Amniotic epithelial cell (primary cell): ENCODE measurements at regions not wholly inside any gene's neighbourhood (a gene's known extent, or its start where the extent isn't known, plus 50 kb on each side); places are given as distances from the start of the nearest gene placed in this dataset.
"Not testable (repeated sequence)": the region's sequence is repeated elsewhere in the genome, so short reads cannot be mapped to it uniquely, and the experiment has no call there.

Experiments
- DNase-seq: peaks from one replicate; pipeline ENCODE4 v3.0.0-alpha.2; 2010; ENCODE audit warnings: low read depth

DNA sequence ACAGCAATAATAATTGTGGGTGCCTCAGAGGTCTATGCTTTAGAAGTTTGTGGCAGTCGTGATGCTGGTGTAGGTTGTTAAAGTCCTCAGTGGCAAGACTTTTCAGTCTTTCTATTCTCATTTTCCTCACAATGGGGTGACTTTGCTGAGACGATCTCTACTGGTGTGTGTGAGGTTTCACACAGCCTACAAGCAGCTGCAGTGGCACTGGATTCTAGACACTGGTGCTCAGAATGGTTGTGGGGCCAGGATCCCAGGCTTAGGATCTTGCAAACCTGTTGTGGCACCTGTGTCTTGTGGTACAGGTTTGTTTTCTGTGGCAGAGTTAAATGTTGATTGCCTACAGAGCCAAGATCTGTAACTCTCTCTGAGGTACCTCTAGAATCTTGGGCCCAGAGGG is 581.2 kb downstream of the PTPRC start:
- no peak for DNase-seq

DNA sequence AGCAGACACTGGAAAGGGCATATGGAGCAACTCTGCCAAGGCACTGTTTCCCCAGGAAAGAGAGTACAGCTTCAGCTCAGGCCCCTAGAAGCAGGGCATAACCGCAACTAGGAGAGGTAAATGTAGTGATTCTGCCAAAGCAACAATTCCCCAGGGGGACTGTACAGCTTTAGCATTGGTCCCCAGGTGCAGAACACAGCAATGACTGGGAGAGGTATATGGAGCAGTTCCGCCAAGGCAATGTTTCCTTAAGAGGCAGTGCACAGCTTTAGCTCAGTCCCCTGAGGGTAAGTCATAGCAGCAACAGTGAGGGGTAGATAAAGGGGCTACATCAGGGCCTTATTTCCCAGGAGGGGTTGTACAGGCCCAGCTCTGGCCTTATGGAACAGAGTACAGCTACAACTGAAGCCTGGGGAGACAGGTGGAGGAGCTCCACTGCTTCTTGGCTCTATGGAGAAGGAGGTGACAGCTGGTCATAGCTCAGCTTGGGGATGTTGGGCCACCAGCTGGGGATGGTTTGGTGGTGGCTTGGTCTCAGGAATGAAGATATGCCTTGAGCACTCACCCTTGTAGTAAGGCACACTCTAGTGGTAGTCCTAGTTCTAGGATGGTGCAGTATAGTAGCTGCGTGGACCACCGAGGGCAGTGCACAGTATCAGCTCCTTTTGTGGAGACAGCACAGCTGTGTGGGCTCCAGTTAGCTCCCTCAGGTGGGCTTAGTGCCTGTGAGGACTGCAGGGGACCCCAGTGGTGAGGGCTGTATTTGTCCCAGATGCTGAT is 582.7 kb downstream of the PTPRC start:
- no peak for DNase-seq

DNA sequence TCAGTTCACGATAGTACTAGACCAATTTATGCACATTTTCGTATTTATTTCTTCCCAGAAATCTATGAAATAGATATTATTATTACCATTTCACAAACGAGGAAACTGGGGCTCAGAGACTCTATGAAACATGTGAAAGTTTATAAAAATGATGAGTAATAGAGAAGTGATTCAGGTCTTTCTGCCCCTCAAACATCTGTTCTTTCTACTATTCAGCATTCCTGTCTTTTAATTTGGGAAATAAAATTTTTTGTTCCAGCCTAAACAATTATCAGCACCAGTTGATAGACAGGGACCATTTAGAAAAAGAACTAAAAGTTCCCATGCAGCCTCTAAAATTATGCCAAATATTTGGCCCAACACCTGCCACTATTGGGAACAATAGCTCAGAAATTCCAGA is 585.1 kb downstream of the PTPRC start:
- DNase-seq, result no peak

DNA sequence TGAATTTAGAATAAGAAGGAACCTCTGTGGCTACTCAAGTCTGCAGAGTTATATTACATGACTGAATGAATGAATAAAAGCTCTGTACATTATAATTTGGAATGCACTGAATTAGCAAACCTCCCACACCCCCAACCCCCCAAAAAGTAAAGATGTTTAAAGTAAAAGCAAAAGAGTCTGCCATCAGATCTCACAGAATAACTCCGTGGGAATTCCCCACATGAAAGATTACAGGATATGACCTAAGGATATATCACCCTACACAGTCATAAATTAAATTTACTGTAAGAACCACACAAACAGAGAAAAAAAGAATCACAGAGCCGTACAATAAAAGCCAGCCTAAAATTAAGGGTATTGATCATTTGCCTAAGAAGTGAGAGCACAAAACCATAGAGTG is 587.3 kb downstream of the PTPRC start:
- peak; percentile 52 for DNase-seq

DNA sequence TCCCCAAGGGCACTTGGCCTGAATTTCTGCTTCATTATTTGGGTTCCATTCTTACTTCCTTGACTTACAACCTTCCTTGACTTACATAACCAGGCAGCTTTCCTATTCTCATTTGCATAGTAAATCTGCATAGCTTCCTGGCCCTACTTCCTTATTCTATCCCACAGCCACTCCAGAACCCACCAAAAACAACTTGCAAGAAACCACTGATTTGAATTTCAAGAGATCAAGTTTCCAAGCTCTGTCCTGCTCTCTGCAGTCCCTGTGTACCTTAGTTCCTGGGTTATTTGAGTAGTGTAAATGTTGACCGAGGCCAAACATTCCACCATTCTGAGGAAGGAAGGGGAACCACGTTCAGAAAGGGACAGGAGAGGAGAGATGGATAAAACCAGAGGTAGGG is 603.3 kb downstream of the PTPRC start:
- no peak for DNase-seq

DNA sequence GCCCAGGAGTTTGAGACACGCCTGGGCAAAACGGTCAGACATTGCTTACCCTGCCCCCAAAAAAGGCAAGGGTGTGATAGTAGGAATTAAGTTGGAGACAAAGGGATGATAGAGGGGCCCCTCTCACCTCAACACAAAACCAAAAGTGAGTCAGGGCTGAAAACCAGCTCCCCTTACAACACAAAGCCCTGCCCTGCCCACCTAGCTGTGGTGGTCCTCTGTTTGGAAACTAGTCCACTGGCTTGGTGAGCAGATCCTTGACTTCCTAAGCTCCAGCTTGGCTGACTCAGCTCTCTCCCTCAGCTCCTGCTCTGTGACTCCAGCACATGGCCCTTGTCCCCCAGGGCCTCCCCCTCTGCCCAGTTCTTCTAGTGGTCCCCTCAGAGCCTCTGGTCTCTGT is 603.8 kb downstream of the PTPRC start:
- DNase-seq, result no peak

DNA sequence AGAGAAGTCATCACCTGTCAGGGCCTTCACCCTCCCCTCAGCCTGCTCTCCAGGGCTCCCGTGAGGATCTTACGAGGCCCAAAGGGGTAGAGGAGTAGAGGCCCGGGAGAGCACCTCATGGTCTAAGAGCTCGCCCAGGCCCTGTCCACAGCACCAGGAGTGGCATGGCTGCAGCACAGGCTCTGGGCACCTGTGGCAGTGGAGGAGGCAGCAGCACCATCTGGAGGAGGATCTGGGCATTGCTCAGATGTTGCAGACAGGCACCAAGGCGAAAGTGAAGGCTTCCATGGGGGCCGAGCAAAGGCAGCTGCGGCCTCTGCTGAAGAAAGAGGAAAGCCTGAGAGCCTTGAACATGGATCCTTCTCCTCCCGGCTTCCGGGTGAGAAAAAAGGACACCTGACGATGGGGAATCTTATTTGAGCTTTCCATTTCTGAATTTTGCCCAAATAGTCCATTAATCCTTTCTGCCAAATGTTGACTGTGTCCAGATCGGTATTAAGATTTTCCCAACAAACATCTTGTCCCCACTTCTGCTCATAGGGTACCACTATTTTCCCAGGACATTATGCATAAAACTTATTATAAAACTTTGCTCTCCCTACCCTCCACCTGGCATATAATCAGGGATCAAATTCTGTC is 604.7 kb downstream of the PTPRC start:
- peak; percentile 54 for DNase-seq

DNA sequence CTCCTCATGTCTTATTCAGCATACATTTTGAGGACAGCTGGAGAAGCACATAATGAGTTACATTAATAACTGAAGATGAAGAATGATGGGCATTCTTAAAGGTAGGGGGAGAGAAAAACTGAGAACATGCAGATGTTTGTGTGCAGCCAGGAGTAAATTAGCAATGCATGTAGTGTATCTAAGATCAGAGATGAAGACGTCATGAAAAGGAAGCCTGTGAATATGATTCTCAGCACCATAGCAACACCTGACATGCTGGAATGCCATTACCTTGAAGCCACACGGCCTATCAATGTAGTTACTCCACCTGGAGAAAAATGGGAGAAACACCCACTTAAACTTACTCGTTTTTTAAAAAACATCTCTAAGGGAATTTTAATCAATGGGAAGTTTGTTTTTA is 607.1 kb downstream of the PTPRC start:
- DNase-seq, result no peak

DNA sequence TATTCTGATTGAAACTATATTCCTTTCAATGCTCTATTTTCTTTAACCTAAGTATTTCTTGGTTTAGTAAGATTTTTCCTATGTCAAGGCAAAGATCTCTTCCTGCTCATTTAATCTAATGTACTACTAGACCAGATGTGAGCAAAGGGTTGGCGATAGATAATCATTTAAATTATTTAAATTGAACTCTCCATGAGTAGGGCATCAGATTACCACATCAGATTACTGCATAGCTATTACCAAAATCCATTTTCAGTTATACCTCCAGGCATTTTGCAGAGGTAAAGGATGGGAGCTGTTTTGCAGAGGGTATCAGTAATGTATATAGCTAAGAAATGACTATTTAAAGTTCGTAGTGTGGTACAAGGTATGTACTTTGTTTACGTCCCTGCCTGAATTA is 607.9 kb downstream of the PTPRC start:
- no peak for DNase-seq

DNA sequence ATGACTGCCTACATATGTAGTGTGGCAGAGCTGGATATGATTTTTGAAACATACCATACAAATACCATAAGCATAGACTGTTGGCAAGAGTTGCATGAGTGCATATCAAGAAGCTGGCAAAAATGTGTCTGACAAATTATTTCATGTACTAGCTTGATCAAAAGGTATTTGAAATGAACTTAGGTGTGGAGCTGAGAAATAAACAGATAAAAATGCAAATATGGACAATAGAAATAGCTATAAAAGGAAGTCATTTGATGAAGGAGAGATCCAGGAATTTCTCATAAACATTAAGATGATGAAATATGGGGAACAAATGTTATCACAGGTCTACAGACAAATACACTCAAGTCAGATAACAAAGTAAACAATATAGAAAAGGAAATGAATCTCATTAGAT is 609.1 kb downstream of the PTPRC start:
- no peak for DNase-seq

DNA sequence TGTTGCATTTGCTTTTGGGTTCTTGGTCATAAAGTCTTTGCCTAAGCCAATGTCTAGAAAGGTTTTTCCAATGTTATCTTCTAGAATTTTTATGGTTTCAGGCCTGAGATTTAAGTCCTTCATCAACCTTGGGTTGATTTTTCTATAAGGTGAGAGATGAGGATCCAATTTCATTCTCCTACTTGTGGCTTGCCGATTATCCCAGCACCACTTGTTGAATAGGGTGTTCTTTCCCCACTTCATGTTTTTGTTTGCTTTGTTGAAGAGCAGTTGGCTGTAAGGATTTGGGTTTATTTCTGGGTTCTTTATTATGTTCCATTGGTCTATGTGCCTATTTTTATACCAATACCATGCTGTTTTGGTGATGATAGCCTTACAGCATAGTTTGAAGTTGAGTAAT is 615.2 kb downstream of the PTPRC start:
- not testable (repeated sequence) for DNase-seq

DNA sequence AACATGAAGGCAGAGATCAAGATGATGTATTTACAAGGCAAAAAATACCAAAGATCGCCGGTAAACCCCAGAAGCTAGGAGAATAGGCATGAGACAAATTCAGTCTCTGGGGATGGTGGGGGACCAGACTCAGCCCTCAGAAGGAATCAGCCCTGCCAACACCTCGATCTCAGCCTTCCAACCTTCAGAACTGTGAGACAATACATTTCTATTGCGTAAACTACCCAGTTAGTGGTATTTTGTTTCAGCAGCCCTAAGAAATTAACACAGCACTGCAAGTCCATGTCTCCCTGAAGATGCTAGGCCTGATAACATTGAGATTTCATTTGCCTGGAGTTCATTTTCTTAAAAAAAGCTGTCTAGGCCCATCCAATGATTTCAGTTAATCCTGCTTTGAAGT is 622.5 kb downstream of the PTPRC start:
- DNase-seq, result no peak

DNA sequence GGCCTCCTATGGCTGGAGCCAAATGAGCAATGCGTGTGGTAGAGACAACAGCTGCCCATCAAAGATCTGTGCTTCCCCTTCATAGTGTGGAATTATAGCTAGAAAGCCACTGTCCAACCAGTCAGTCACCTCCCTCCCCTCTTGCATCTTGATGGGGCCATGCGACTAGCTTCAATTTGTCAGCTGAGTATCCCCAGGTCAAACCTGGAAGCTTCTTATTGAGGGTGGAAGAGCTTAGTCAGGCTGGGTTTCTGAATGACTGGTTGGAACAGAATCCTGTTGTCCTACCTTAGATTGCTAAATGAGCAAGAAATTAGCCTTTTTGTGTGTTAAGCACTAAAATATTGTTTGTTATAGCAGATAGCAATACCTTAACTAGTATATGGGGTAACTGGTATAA is 625.4 kb downstream of the PTPRC start:
- DNase-seq, result no peak

DNA sequence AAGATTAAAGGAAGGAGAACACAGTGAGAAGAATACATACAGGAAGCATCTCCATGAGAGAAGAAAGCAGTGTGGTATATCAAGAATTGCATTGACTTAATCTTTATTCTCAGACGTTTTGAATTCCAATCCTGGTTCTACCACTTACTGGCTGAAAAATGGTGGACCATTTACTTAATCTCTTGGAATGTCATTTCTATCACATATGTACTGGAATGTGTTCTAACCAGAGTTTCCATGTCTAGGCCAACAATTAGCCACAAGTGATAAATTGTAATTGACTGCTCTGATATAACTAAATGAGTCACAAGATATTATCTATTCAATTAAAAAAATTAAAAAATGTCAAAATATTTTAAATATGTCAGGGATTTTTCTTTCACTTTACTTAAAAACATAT is 626.1 kb downstream of the PTPRC start:
- peak; percentile 27 for DNase-seq

DNA sequence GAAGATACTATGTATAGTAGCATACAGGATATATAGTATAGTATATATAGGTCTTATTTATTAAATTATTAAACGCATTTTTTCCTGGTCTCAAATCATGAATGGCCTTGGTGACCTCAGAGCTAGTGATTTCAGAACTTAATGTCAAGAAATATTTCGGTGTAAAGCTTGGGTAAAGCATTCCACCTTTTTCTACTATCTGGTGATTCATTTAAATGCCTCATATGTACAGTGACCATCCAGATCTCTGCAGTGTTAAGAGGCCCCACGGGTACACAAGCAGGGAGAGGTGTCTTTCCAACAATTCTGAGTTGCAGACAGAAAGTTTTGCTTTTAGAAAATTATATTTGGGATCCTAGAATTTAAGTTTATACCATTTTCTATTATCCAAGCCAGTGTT is 626.5 kb downstream of the PTPRC start:
- DNase-seq, result peak; percentile 34

DNA sequence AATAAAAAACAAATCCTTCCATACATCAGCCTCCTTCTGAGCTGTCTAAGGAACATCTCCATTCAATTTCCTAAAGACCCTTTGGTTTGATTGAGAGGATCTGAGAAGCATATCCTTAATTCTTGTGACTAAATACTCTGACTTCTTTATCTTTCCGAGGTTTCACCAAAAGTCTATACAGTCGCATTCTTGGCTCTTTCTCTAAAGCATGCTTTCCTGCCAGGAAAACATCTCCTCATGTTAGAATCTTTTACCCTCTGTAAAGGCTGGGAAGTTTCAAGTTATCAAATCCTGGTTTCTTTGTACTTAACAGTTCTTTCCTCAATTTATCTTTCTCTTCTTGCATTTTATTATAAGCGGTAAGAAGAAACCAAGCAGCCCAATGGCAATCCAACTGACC is 630.4 kb downstream of the PTPRC start:
- DNase-seq, result no peak

DNA sequence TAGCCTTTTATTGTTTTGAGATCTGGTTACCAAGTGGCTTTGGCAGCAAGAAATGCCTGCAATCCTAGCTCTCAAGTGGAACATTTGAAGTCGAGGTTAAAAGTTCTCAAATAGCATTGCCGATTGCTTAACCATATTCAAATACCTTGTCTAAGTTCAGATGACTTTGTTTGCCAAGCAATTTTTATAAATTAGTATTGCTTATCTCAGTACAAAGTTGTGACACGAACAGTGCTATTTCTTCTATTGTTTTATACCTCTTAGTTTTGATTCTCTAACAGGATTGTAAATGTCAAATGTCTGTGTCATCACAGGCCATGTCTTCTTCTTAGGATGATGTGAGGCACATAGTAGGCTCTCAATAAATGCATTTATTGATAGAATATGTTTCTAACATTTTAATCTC is 633.3 kb downstream of the PTPRC start:
- DNase-seq, result peak; percentile 67

DNA sequence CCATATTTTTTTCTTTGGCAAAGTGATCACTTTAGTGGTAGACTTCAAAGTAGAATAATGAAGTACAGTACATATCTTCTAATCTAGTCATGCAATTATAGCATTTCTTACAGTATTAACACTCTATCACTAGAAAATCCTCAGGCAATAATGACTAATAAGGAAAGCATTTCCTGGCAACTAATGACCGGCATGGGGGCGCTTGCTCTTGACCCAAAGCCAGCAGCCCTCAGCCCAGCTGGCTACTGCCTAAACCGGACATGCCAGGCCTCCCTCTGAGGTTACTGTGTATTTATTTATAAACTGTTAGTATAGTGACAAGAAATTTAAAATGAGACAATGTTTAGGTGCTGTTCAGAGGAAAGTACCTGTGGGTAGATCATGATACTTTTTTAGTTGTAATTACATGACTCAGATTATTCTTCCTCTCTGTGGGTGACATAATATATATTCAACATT is 633.8 kb downstream of the PTPRC start:
- DNase-seq, result peak; percentile 85

DNA sequence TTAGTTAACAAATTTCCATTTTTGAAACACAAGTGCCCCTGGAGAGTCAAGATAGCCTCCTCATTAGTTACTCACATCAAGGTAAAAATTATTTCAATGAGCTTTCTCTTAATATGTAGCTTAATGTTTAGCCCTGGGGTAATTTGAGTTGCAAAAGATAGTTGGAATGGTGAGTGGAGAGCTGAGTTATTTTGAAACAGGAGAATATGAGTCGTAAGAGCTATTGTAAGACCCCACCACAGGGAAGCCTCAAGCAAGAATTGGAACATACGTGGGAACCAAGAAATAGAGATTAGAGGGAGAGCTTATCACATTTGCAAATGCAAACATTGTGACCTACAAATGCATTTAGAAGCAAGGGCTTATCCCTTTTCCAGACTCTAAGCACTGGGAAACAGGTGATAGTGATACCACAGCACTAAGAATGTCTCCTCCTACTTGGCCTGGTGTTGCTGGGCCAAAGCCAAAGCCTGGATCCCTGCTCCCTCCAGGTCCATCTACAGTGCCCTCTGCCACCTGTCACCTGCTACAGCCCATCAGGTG is 635.1 kb downstream of the PTPRC start:
- peak; percentile 73 for DNase-seq

DNA sequence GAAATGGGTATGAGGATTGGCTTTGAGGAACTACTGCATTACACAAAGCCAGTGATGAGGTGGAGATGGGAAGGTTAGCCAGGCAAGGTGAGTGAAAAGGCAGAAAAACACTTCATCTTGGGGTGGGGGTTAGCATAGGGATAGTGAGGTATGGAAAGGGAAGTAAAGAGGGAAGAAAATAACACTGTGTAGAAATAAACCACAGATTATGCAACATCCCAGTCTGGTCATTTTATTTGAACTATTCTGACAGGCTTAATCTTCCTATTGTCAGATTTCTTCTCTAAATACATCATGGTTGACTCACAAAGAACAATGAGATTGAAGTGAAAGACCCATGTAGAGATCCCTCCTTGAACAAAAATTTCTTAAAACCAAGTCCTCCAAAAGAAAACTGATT is 640.2 kb downstream of the PTPRC start:
- DNase-seq, result peak; percentile 82

DNA sequence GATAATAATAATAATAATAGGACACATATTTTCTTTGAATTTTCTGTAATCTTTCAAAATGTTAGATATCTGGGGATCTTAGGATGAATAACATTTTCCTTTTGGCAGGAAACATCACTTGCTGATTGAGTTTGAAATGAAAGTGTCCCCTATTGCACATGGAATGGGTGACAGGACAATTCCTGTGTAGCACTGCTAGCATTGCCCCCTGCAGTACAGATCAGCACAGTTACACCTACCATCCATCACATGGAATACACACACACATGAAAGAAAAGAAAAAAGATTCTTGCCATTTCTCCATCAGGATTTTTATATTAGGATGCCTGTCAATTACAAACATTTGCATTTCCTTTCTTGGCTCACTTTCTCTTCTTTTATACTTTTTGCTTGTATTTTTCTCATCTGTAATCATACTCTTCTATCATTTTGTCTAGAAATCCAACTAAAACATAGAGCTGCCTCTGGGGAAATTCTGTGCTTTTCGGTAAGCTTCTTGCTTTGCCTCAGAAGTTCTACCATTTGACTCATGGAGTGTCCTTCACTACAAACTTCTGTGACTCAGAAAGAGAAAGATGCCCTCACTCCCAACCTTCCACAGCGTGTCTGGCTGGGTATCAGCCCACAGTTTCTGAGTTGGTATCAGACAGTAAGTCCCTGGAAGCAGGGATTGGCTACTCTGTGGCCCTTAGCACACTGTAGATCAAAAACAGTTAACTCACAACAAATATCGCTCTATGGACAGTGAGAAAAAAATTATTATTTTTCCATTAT is 641.2 kb downstream of the PTPRC start:
- DNase-seq, result peak; percentile 76

DNA sequence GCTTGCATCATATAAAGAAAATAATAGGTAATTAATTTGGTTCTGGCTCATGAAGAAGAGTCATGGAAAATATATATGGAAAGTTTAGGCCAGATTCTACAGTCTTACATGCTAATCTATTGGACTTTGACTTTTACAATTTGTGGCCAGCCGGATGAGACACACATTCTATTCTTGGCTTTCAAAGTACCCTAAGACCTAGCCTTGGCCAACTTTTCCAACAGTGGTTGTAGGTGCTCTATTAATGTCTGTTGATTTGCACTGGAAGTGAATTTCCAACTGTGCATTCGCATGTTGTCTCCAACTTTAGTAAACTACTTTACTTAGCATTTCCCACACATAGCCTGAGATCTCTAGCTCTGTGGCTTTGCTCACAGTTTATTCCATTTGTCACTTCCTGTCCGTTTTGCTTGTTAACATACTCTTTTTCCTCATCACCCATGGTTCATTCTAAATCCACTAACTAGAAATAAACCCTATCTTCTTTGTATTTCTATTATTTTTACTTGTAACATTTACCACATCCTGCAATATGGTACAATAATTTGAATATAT is 644.0 kb downstream of the PTPRC start:
- DNase-seq, result no peak
